Spinal cord (tissue), 10 donors: ENCODE measurements at regions not wholly inside any gene's neighbourhood (a gene's known extent, or its start where the extent isn't known, plus 50 kb on each side); places are given as distances from the start of the nearest gene placed in this dataset.
A peak's percentile ranks its signal among the peaks of the same experiment; 100 is the strongest.

Source experiments
- DNase-seq, 6 donors: peaks; one replicate each; pipeline versions ENCODE4 v3.0.0 to v3.0.0-alpha.2; 2013 to 2015; ENCODE audit warnings: low spot score in 6 of 6, low read depth in 4 of 6
- H3K27ac ChIP-seq: one replicate; pipeline ENCODE4 v1.5.1; 2013; ENCODE audit warnings: low read depth, low read length, control low read depth
- H3K27me3 ChIP-seq: one replicate; pipeline ENCODE4 v1.6.1; 2013; ENCODE audit warnings: low read length; ENCODE audit not compliant: control insufficient read depth, insufficient read depth
- H3K36me3 ChIP-seq: one replicate; pipeline ENCODE4 v1.6.1; 2013; ENCODE audit warnings: low read length; ENCODE audit not compliant: control insufficient read depth, insufficient read depth
- H3K4me1 ChIP-seq: one replicate; pipeline ENCODE4 v1.6.1; 2013; ENCODE audit warnings: low read length; ENCODE audit not compliant: control insufficient read depth, insufficient read depth
- H3K4me3 ChIP-seq: one replicate; pipeline ENCODE4 v1.5.1; 2013; ENCODE audit warnings: low read depth, low read length, control low read depth
- H3K9me3 ChIP-seq: one replicate; pipeline ENCODE4 v1.6.1; 2013; ENCODE audit warnings: low read length; ENCODE audit not compliant: control insufficient read depth, insufficient read depth
- WGBS: methylation state at CpG from one replicate; pipeline ENCODE4 v1.1.5; 2013; ENCODE audit warnings: missing lambda C conversion rate; ENCODE audit not compliant: insufficient coverage; 5-methylcytosine and 5-hydroxymethylcytosine counted together
- small RNA-seq: library from RNA; depleted of rRNA; stranded (forward); fragments of <200 nt; gene quantifications from one replicate; pipeline ENCODE3, GENCODE V24; 2014; ENCODE audit warnings: low replicate concordance
- donor health status: healthy.

GRCh38 chr3:168162172-168162571 lies 66.4 kb upstream of the GOLIM4 start:
- Histone ChIP-seq H3K4me1 (peaks cover 3% of the 10 kb centered on the region), H3K4me3 (no peak overlapping the region), H3K27ac (peak overlapping the region; percentile 22), H3K36me3 (no peaks in the 10 kb centered on the region), H3K9me3 (no peaks in the 10 kb centered on the region), H3K27me3 (no peaks in the 10 kb centered on the region)
- DNase-seq = peak in 1 of 6 donors; percentile 14
- no CpG with 5 or more reads among the region's 1 CpG for WGBS

DNA sequence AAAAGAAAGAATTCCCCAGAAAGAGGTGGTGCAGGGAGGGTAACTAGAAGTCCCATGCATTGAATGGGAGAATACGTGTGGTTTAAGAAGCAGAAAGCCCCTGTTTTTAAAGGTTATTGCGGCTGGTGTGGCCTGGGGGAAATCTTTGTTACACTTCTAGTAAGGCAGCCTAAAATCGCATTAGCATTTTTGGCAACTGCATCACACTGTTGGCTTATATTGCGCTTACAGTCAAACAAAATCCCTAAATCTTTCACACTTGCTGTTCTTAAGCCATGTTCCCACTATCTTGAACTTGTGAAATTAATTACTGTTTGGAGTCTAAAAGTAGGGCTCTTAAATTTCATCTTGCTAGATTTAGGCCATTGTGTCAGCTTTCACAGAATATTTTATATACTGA lies 66.0 kb upstream of the GOLIM4 start:
- peaks cover 3% of the 10 kb centered on the region for H3K4me1 ChIP-seq
- no peaks in the 10 kb centered on the region for H3K9me3 ChIP-seq
- WGBS = no CpG with 5 or more reads among the region's 4 CpGs
- peak overlapping the region; percentile 29 for H3K27ac ChIP-seq
- no peaks in the 10 kb centered on the region for H3K36me3 ChIP-seq
- no peaks in the 10 kb centered on the region for H3K27me3 ChIP-seq
- DNase-seq = peak in 4 of 6 donors; percentile 15 to 81 (median 28)
- H3K4me3 ChIP-seq = no peak overlapping the region

GRCh38 chr3:168157903-168158302 lies 62.2 kb upstream of the GOLIM4 start:
- H3K27me3 ChIP-seq = no peaks in the 10 kb centered on the region
- no peak for DNase-seq
- H3K27ac ChIP-seq = no peak overlapping the region
- WGBS = no CpG with 5 or more reads among the region's 2 CpGs
- no peaks in the 10 kb centered on the region for H3K36me3 ChIP-seq
- H3K4me1 ChIP-seq = peaks cover 3% of the 10 kb centered on the region
- no peak overlapping the region for H3K4me3 ChIP-seq
- H3K9me3 ChIP-seq = peaks cover 2% of the 10 kb centered on the region

GRCh38 chr3:168157099-168157700 lies 61.5 kb upstream of the GOLIM4 start:
- WGBS = no CpG with 5 or more reads among the region's 2 CpGs
- DNase-seq = no peak
- Histone ChIP-seq H3K36me3 (no peaks in the 10 kb centered on the region), H3K4me1 (peaks cover 3% of the 10 kb centered on the region), H3K27ac (no peak overlapping the region), H3K27me3 (no peaks in the 10 kb centered on the region), H3K4me3 (no peak overlapping the region), H3K9me3 (peaks cover 9% of the 10 kb centered on the region)

DNA sequence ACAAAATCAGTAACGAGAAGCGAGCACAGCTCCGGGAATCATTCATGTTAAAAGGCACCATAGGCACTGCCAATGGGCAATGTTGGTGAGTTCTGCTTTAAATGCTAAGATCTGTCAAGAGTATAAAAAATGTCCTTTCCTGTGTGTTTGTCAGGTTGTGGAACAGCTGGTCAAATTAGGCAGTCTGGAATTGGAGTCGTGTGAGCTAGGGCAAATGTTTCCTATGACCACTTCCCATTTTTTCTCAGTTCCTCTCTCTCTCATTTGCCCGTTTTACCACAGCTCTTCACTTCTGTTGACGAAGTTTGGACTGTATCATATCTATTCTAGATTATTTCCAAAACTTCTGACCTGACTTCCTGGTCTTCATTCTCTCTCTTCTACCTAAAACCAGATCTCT lies 60.8 kb upstream of the GOLIM4 start:
- Histone ChIP-seq H3K9me3 (peaks cover 10% of the 10 kb centered on the region), H3K4me3 (no peak overlapping the region), H3K27me3 (no peaks in the 10 kb centered on the region), H3K4me1 (peaks cover 3% of the 10 kb centered on the region), H3K27ac (no peak overlapping the region), H3K36me3 (no peaks in the 10 kb centered on the region)
- WGBS = 92% methylated on average over 5 of the region's 6 CpGs
- DNase-seq = peak in 1 of 6 donors; percentile 22

DNA sequence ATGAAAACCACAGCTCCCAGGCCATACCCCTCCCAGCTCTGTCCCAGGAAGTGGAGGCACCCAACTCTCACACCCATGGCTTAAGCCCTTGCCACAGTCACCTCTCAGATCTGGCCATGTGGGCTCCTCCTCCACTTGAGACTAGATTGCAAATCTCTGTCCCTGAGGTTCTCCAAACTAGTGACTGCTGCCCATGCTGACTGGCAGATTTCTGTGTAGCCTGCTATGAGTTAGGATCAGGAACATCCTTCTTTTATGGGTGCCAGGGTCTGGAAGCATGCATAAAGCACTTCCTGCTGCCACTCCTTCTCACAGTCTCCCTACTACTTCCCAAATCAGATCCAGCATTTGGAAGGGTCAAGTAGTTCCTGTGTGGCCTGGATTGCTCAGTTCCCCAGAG lies 59.6 kb upstream of the GOLIM4 start:
- H3K9me3 ChIP-seq = peaks cover 10% of the 10 kb centered on the region
- no peaks in the 10 kb centered on the region for H3K4me1 ChIP-seq
- DNase-seq = no peak
- H3K27me3 ChIP-seq = no peaks in the 10 kb centered on the region
- H3K27ac ChIP-seq = no peak overlapping the region
- H3K4me3 ChIP-seq = no peak overlapping the region
- H3K36me3 ChIP-seq = no peaks in the 10 kb centered on the region

DNA sequence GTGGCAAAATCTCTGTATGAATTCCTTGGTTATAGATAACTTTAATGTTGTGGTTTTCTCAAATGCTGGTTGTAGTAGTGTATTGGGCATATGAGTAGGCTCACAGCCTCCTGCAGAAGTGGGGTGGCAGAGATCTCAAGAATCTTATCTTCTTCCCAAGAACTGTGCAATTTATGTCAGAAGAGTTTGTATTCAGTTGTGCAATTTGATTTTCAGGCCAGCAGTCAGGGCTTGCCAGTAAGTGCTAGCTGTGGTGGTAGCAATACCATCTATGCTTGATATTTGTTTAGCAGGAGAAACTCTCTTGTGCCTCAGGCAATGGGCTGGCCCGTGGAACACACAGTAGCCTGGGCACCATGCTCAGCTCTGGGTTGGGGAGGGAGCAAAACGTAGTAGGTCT lies 58.4 kb upstream of the GOLIM4 start:
- Histone ChIP-seq H3K4me3 (no peak overlapping the region), H3K27me3 (no peaks in the 10 kb centered on the region), H3K36me3 (no peaks in the 10 kb centered on the region), H3K9me3 (peaks cover 10% of the 10 kb centered on the region), H3K4me1 (no peaks in the 10 kb centered on the region), H3K27ac (no peak overlapping the region)
- WGBS = 72% methylated on average over 2 of the region's 2 CpGs
- no peak for DNase-seq

GRCh38 chr3:168152149-168152548 lies 56.4 kb upstream of the GOLIM4 start:
- Histone ChIP-seq H3K27me3 (no peaks in the 10 kb centered on the region), H3K4me3 (no peak overlapping the region), H3K27ac (no peak overlapping the region), H3K36me3 (no peaks in the 10 kb centered on the region), H3K4me1 (no peaks in the 10 kb centered on the region), H3K9me3 (peaks cover 13% of the 10 kb centered on the region)
- WGBS = 92% methylated on average over 1 of the region's 1 CpG
- no peak for DNase-seq

Small RNA genes in the stretch of these regions (small RNA-seq; reads per million reads assigned to genes)
- gene MIR551B = 3.1 reads per million, percentile 93 among the genes with 10 or more reads in this experiment
- gene RNU2-20P = 0.22 reads per million, percentile 11 among the genes with 10 or more reads in this experiment
